HG03060 (cell line): ENCODE measurements at regions not wholly inside any gene's neighbourhood (a gene's known extent, or its start where the extent isn't known, plus 50 kb on each side); places are given as distances from the start of the nearest gene placed in this dataset.
"Not testable (repeated sequence)": the region's sequence is repeated elsewhere in the genome, so short reads cannot be mapped to it uniquely, and the experiment has no call there.

ENCODE experiments used
- ATAC-seq: cut with Tn5 transposase; IDR thresholded peaks from one replicate; pipeline ENCODE4 v1.9.1; 2021; ENCODE audit warnings: low read depth, moderate number of reproducible peaks; ENCODE audit not compliant: unreplicated experiment

- ATAC-seq = not testable (repeated sequence)
Measured at GRCh38 chr10:118962331-118962868, 67.1 kb upstream of the NANOS1 start.

GRCh38 chr10:118963341-118963740 lies 66.2 kb upstream of the NANOS1 start:
- no peak for ATAC-seq

- ATAC-seq = no peak
Measured at GRCh38 chr10:118963933-118964332, 65.6 kb upstream of the NANOS1 start.

- not testable (repeated sequence) for ATAC-seq
Measured at GRCh38 chr10:118964476-118964875, 65.0 kb upstream of the NANOS1 start.

- no peak for ATAC-seq
Measured at GRCh38 chr10:118965096-118965495, 64.4 kb upstream of the NANOS1 start.

- no peak for ATAC-seq
Measured at GRCh38 chr10:118965645-118966044, 63.9 kb upstream of the NANOS1 start.

GRCh38 chr10:118966076-118966849 lies 63.3 kb upstream of the NANOS1 start:
- ATAC-seq = no peak

- no peak for ATAC-seq
Measured at GRCh38 chr10:118966850-118967125, 62.7 kb upstream of the NANOS1 start.

GRCh38 chr10:118967160-118967559 lies 62.4 kb upstream of the NANOS1 start:
- no peak for ATAC-seq

GRCh38 chr10:118968060-118968459 lies 61.5 kb upstream of the NANOS1 start:
- ATAC-seq = no peak

GRCh38 chr10:118968482-118968881 lies 61.0 kb upstream of the NANOS1 start:
- no peak for ATAC-seq

GRCh38 chr10:118969014-118969413 lies 60.5 kb upstream of the NANOS1 start:
- no peak for ATAC-seq

- ATAC-seq = no peak
Measured at GRCh38 chr10:118970770-118971169, 58.7 kb upstream of the NANOS1 start.

GRCh38 chr10:118971187-118971586 lies 58.3 kb upstream of the NANOS1 start:
- no peak for ATAC-seq

GRCh38 chr10:118971876-118972275 lies 57.6 kb upstream of the NANOS1 start:
- no peak for ATAC-seq

GRCh38 chr10:118973744-118974143 lies 55.8 kb upstream of the NANOS1 start:
- ATAC-seq = no peak

- no peak for ATAC-seq
Measured at GRCh38 chr10:118974951-118975350, 54.6 kb upstream of the NANOS1 start.

GRCh38 chr10:118976219-118976618 lies 53.3 kb upstream of the NANOS1 start:
- ATAC-seq = not testable (repeated sequence)

GRCh38 chr10:118977022-118977599 lies 52.4 kb upstream of the NANOS1 start:
- ATAC-seq = no peak

GRCh38 chr10:118977835-118978234 lies 51.7 kb upstream of the NANOS1 start:
- no peak for ATAC-seq

- ATAC-seq = no peak
Measured at GRCh38 chr10:118978316-118978997, 51.1 kb upstream of the NANOS1 start.

GRCh38 chr10:118978998-118979350 lies 50.5 kb upstream of the NANOS1 start:
- no peak for ATAC-seq
